22Rv1 (cell line): ENCODE measurements at regions not wholly inside any gene's neighbourhood (a gene's known extent, or its start where the extent isn't known, plus 50 kb on each side); places are given as distances from the start of the nearest gene placed in this dataset.

Source experiments
- H3K27ac ChIP-seq: fragments of 450-650 bp; 2 replicates; pipeline ENCODE4 v1.5.1; 2017
- ZFX ChIP-seq: fragments of 450-650 bp; IDR thresholded peaks from 2 replicates; pipeline ENCODE4 v1.6.1; 2017; ENCODE audit warnings: antibody characterized with exemption, borderline replicate concordance
- TF ChIP-seq, protein P1 (sequence below): fragments of 450-650 bp; IDR thresholded peaks from 2 replicates; pipeline ENCODE4 v1.5.1; 2017; ENCODE audit warnings: mild to moderate bottlenecking

DNA sequence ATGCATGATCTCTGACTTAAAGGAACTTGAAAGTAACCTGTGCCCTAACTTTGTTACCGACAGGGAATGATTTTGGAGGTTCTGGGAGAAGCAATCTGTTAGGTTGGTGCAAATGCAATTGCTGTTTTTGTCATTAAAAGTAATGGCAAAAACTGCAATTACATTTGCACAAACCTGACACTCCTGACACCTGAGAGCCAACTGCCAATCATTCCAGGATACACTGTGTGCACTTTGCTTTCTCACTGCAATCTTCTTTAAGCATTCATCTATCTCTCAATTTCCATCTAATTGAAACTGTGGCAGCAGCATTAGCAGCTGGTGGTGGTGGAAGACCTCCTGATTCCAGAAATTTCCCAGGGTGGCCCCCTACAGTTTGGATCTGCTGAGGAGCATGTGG lies 87.6 kb upstream of the CYP1B1 start:
- TF ChIP-seq, protein P1, sequence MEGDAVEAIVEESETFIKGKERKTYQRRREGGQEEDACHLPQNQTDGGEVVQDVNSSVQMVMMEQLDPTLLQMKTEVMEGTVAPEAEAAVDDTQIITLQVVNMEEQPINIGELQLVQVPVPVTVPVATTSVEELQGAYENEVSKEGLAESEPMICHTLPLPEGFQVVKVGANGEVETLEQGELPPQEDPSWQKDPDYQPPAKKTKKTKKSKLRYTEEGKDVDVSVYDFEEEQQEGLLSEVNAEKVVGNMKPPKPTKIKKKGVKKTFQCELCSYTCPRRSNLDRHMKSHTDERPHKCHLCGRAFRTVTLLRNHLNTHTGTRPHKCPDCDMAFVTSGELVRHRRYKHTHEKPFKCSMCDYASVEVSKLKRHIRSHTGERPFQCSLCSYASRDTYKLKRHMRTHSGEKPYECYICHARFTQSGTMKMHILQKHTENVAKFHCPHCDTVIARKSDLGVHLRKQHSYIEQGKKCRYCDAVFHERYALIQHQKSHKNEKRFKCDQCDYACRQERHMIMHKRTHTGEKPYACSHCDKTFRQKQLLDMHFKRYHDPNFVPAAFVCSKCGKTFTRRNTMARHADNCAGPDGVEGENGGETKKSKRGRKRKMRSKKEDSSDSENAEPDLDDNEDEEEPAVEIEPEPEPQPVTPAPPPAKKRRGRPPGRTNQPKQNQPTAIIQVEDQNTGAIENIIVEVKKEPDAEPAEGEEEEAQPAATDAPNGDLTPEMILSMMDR = no peak
- TF ChIP-seq ZFX = no peak

DNA sequence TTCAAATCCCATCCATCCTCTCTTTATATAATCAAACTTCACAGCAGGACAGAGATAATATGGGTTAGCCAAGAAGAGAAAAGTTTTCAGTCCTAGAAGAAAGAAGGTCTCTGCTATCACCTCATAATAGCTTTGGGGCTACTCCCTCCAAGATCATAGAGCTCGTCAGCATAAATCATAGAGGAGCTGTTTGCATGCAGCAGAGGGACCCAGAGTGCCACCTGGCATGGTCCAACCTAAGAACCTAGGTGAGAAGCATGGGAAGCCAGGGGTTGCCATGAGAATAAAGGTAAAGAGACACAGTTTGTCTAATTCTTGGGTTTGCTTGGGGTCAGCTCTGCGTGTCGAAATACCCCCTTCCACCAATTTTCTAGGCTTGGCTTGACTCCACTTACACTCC lies 87.1 kb upstream of the CYP1B1 start:
- no peak for TF ChIP-seq ZFX
- TF ChIP-seq, protein P1 = no peak
- H3K27ac ChIP-seq = no peak overlapping the region

More for the DNA sequence above, 87.6 kb upstream of the CYP1B1 start:
- no peak overlapping the region for H3K27ac ChIP-seq

DNA sequence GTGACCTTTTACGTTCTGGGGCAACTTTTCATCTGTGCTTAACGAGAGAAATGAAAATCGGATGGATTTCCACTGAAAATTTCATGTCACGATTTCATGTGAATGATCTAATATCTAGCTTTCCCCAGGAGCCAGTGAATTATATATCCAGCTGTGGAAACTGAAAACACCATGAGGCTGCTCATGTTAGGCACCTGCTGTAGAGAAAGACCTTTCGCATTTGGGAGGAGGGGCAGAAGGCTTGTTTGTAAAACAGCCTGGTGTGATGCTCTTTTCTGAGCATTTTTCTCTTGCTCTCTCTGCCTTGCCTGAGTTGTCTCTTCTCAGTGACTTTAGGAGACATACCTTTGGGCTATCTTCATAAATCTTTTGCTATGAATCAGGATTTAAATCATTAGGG lies 84.6 kb upstream of the CYP1B1 start:
- H3K27ac ChIP-seq = no peak overlapping the region
- TF ChIP-seq, protein P1 = no peak
- no peak for TF ChIP-seq ZFX

DNA sequence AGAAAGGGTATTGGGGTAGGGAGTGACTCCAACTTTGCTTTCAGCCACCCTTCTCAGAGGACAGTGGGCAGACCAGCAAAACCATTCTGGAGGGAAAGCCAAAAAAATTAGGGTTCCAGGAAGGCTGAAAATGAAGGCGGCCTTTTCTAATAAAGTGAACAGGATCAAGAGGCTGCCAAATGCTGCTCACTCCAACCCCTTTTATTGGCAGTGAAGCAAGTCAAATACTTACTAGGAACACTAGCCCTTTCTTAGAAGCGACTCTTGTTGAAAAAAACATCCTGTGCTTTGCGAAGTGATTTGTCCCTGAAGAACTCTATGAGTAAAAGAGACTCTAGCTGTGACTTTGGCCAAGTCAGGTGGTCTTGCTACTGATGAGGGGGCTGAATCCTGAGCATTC lies 83.6 kb upstream of the CYP1B1 start:
- H3K27ac ChIP-seq = peak overlapping the region; percentile 17; the same call in 1 of the 2 replicates
- no peak for TF ChIP-seq ZFX
- TF ChIP-seq, protein P1 = no peak

DNA sequence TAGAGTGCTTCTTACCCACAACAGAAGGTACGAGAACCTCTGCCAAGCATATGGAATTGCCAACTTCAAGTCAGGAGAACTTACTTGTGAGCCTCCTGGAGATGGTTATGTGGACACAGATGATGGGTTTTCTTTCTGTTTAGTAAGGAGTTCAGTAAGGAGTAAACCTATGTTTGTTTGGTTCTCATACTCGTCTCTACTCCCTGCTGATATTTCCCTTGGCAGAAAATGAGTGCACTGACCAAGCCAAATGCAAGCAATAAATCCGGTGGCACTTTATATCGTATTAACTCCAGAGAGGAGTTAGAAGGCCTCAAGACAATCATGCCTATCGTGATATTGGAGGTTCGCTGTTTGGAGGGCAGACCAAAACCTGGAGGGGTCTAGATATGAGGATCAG lies 83.2 kb upstream of the CYP1B1 start:
- TF ChIP-seq ZFX = no peak
- TF ChIP-seq, protein P1 = no peak
- H3K27ac ChIP-seq = peak overlapping the region; percentile 17; the same call in 1 of the 2 replicates

DNA sequence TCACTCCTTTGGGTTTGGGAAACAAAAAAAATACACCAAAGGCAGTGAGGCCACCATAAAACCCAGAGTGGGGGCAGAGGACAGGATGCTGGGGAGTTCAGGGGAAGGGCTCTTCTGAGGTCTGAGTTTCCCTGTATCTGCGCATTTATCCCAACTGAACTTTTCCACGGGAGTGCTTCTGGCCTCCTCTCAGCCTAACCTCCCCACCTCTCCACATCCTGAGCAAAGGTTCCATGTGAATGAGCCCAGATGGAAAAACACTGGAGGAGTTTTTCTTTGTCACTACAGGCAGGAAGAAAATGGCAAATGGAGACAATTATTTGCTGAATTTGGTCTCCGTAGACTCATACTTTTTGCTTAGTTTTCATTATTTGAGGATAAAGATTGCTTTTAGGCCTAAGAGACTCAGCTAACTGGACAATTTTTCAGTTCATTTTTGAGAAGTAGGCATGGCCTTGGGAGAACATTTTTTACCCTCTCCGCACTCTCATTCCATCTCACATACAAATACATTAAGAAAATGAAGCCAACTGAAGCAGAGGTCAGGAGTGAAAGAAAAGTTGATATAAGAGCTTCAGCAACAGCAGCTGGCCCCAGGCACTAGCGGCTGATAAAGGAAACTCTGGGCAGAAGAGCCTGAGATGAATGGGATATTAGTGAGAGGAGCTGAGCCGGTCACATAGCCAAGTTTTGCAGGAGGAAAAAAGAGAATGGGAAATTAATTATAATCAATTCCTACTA lies 82.6 kb upstream of the CYP1B1 start:
- H3K27ac ChIP-seq = no peak overlapping the region
- TF ChIP-seq, protein P1 = no peak
- no peak for TF ChIP-seq ZFX

DNA sequence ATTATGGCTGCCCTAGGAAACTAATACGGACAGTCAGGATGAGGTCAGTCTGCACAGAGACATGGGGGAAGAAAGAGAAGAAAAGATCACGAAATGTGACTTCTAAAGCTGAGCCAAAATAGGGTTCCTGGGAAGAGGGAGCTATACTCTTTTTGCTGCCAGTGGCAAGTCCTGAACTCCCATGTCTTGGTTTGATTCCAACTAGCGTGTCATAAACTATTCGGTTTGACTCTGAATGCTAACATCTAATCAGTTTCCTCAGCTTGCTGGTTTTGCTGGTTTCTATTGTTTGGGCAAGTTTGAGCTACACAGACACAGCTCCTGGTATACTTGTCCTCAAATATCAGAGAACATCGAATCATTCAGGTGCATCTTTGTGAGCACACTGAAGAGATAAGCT lies 80.5 kb upstream of the CYP1B1 start:
- no peak for TF ChIP-seq ZFX
- H3K27ac ChIP-seq = no peak overlapping the region

DNA sequence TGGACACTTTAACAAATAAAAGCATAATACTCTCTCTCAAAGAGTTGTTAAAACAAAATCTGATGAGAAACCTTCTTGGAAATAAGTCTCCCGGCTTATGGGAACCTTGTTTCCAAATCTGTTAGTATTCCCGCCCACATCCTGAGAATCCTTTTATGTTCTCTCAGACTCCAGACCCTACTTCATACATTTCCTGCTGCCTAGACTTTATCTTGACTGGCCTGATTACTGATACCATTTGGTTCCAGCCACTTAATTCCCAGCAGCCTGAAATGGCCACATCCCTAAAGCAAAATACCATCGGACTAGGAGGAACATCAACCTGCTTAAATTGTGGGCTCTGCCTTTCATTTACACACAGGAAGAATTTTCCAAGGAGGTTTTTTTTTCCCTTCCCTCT lies 79.1 kb upstream of the CYP1B1 start:
- H3K27ac ChIP-seq = no peak overlapping the region
- TF ChIP-seq, protein P1 = no peak
- TF ChIP-seq ZFX = no peak
